DND-41 (cell line): ENCODE measurements at regions not wholly inside any gene's neighbourhood (a gene's known extent, or its start where the extent isn't known, plus 50 kb on each side); places are given as distances from the start of the nearest gene placed in this dataset.

Experiments used
- ATAC-seq: fragments of 200-7000 bp; cut with Tn5 transposase; 3 replicates; pipeline ENCODE4 v1.9.1; 2021; ENCODE audit warnings: low read depth; ENCODE audit not compliant: insufficient read depth
- DNase-seq: peaks from one replicate; pipeline ENCODE4 v3.0.0-alpha.2; 2020
- H2AFZ ChIP-seq: 2 replicates; pipeline ENCODE4 v1.6.0; 2012; ENCODE audit warnings: low read depth, low read length
- H3K27ac ChIP-seq: 2 replicates; pipeline ENCODE4 v1.5.1; 2012; ENCODE audit warnings: low read length, inconsistent platforms
- H3K27me3 ChIP-seq: fragments of 200-600 bp; sonication (generic); 2 replicates; pipeline ENCODE4 v1.6.0; 2012; ENCODE audit warnings: low read length, mild to moderate bottlenecking, inconsistent platforms; ENCODE audit not compliant: insufficient read depth, poor library complexity
- H3K36me3 ChIP-seq: 2 replicates; pipeline ENCODE4 v1.5.1; 2012; ENCODE audit warnings: low read length, inconsistent platforms; ENCODE audit not compliant: insufficient read depth
- H3K4me1 ChIP-seq: 2 replicates; pipeline ENCODE4 v1.5.1; 2012; ENCODE audit warnings: mild to moderate bottlenecking, low read length; ENCODE audit not compliant: insufficient read depth
- H3K4me2 ChIP-seq: 2 replicates; pipeline ENCODE4 v1.6.0; 2012; ENCODE audit warnings: mild to moderate bottlenecking, moderate library complexity, low read length, inconsistent platforms; ENCODE audit not compliant: insufficient read depth
- H3K4me3 ChIP-seq, 2 experiments: fragments of 200-600 bp in 1 of 2; shearing (Covaris generic) in 1 of 2; 2 replicates each; pipeline ENCODE4 v1.5.1; 2012 to 2016; ENCODE audit warnings: inconsistent platforms in 2 of 2, low read length in 2 of 2, mild to moderate bottlenecking in 2 of 2, low read depth in 1 of 2, moderate library complexity in 1 of 2
- H3K79me2 ChIP-seq: 2 replicates; pipeline ENCODE4 v1.6.0; 2012; ENCODE audit warnings: low read length, inconsistent platforms; ENCODE audit not compliant: insufficient read depth
- H3K9ac ChIP-seq: 2 replicates; pipeline ENCODE4 v1.6.0; 2012; ENCODE audit warnings: low read depth, mild to moderate bottlenecking, inconsistent platforms, low read length, moderate library complexity
- H3K9me3 ChIP-seq: 2 replicates; pipeline ENCODE4 v1.5.1; 2012; ENCODE audit warnings: low read length, moderate library complexity, mild to moderate bottlenecking, inconsistent platforms; ENCODE audit not compliant: insufficient read depth, severe bottlenecking
- H4K20me1 ChIP-seq: 2 replicates; pipeline ENCODE4 v1.6.0; 2012; ENCODE audit warnings: low read length; ENCODE audit not compliant: insufficient read depth
- CTCF ChIP-seq: IDR thresholded peaks from 2 replicates; pipeline ENCODE4 v1.5.1; 2012; ENCODE audit warnings: borderline replicate concordance, low read length, moderate library complexity, mild to moderate bottlenecking; ENCODE audit not compliant: poor library complexity, severe bottlenecking; ENCODE audit errors: extremely low read depth
- EZH2 ChIP-seq: IDR thresholded peaks from 3 replicates; pipeline ENCODE4 v1.6.1; 2012; ENCODE audit warnings: borderline replicate concordance, low read depth, mild to moderate bottlenecking, moderate library complexity, low read length, inconsistent platforms; ENCODE audit not compliant: severe bottlenecking

GRCh38 chr14:98949051-98949450 lies 322.9 kb downstream of the BCL11B start:
- Histone ChIP-seq H4K20me1 (no peaks in the 10 kb centered on the region), H3K9ac (no peak overlapping the region), H3K4me3 (no peak overlapping the region), H3K4me2 (no peak overlapping the region), H3K4me1 (peaks cover 2% of the 10 kb centered on the region; the same call in 1 of the 2 replicates), H3K27me3 (no peaks in the 10 kb centered on the region), H3K36me3 (no peaks in the 10 kb centered on the region), H2AFZ (no peak overlapping the region), H3K79me2 (no peaks in the 10 kb centered on the region), H3K27ac (no peak overlapping the region), H3K9me3 (no peaks in the 10 kb centered on the region)
- TF ChIP-seq CTCF = no peak
- no peak for TF ChIP-seq EZH2
- ATAC-seq (no peak), DNase-seq (no peak)

- Histone ChIP-seq H3K27me3 (no peaks in the 10 kb centered on the region), H3K4me3 (no peak overlapping the region), H3K9ac (no peak overlapping the region), H3K4me1 (peaks cover 2% of the 10 kb centered on the region; the same call in 1 of the 2 replicates), H3K27ac (no peak overlapping the region), H3K9me3 (no peaks in the 10 kb centered on the region), H3K36me3 (no peaks in the 10 kb centered on the region), H2AFZ (no peak overlapping the region), H4K20me1 (no peaks in the 10 kb centered on the region), H3K4me2 (no peak overlapping the region), H3K79me2 (no peaks in the 10 kb centered on the region)
- ATAC-seq (no peak), DNase-seq (no peak)
- TF ChIP-seq EZH2 (no peak), CTCF (no peak)
These were observed 322.4 kb downstream of the BCL11B start for GRCh38 chr14:98949481-98950135.

- no peaks in the 10 kb centered on the region for H3K36me3 ChIP-seq
- no peaks in the 10 kb centered on the region for H4K20me1 ChIP-seq
- no peaks in the 10 kb centered on the region for H3K9me3 ChIP-seq
- DNase-seq = no peak
- no peak overlapping the region for H3K4me2 ChIP-seq
- H3K27me3 ChIP-seq = no peaks in the 10 kb centered on the region
- no peaks in the 10 kb centered on the region for H3K79me2 ChIP-seq
- no peak; the same call in 2 of the 3 replicates for ATAC-seq
- H3K4me3 ChIP-seq = no peak overlapping the region
- H3K9ac ChIP-seq = no peak overlapping the region
- no peak overlapping the region for H2AFZ ChIP-seq
- TF ChIP-seq CTCF = no peak
- TF ChIP-seq EZH2 = no peak
- peaks cover 2% of the 10 kb centered on the region; the same call in 1 of the 2 replicates for H3K4me1 ChIP-seq
- no peak overlapping the region for H3K27ac ChIP-seq
These were observed 321.6 kb downstream of the BCL11B start for GRCh38 chr14:98950353-98950895.
